Ishikawa (cell line): ENCODE measurements at regions not wholly inside any gene's neighbourhood (a gene's known extent, or its start where the extent isn't known, plus 50 kb on each side); places are given as distances from the start of the nearest gene placed in this dataset.

Experiments
- CEBPB ChIP-seq: IDR thresholded peaks from 2 replicates; pipeline ENCODE4 v1.6.1; 2012
- EGR1 ChIP-seq: IDR thresholded peaks from 2 replicates; pipeline ENCODE4 v1.6.1; 2012
- EP300 ChIP-seq: IDR thresholded peaks from 2 replicates; pipeline ENCODE4 v1.6.1; 2012; ENCODE audit warnings: borderline replicate concordance
- FOXM1 ChIP-seq: IDR thresholded peaks from 2 replicates; pipeline ENCODE4 v1.6.1; 2012; ENCODE audit warnings: low read depth, borderline replicate concordance
- RAD21 ChIP-seq: IDR thresholded peaks from 2 replicates; pipeline ENCODE4 v1.6.1; 2012; ENCODE audit warnings: low read depth
- REST ChIP-seq: IDR thresholded peaks from 2 replicates; pipeline ENCODE4 v1.6.1; 2012; ENCODE audit warnings: low read depth, mild to moderate bottlenecking
- TAF1 ChIP-seq: IDR thresholded peaks from 2 replicates; pipeline ENCODE4 v1.6.1; 2012; ENCODE audit warnings: low read depth, mild to moderate bottlenecking
- TCF12 ChIP-seq: IDR thresholded peaks from 2 replicates; pipeline ENCODE4 v1.6.1; 2012; ENCODE audit warnings: low read depth
- TEAD4 ChIP-seq: IDR thresholded peaks from 2 replicates; pipeline ENCODE4 v1.6.1; 2012
- YY1 ChIP-seq: IDR thresholded peaks from 2 replicates; pipeline ENCODE4 v1.6.1; 2012; ENCODE audit warnings: low read depth
- ZBTB7A ChIP-seq: IDR thresholded peaks from 2 replicates; pipeline ENCODE4 v1.6.1; 2012; ENCODE audit warnings: low read depth
- TF ChIP-seq, protein P1 (sequence below): IDR thresholded peaks from 2 replicates; pipeline ENCODE4 v1.6.1; 2012

- TF ChIP-seq EP300 (no peak), REST (no peak), FOXM1 (no peak), YY1 (no peak), TAF1 (no peak), RAD21 (no peak), EGR1 (no peak), TEAD4 (no peak), ZBTB7A (no peak), TCF12 (no peak), CEBPB (no peak)
- TF ChIP-seq, protein P1, sequence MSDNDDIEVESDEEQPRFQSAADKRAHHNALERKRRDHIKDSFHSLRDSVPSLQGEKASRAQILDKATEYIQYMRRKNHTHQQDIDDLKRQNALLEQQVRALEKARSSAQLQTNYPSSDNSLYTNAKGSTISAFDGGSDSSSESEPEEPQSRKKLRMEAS, result no peak
Measured at GRCh38 chr15:95830281-95830680, 500.2 kb upstream of the NR2F2 start.
